Psoas muscle (tissue), 7 donors: ENCODE measurements at regions not wholly inside any gene's neighbourhood (a gene's known extent, or its start where the extent isn't known, plus 50 kb on each side); places are given as distances from the start of the nearest gene placed in this dataset.

ENCODE experiments used
- ATAC-seq, 4 donors: fragments of 200-7000 bp; cut with Tn5 transposase; one replicate each; pipeline ENCODE4 v1.9.1; 2020; ENCODE audit warnings: moderate library complexity in 3 of 4, mild to moderate bottlenecking in 2 of 4
- DNase-seq, 2 donors: peaks; one replicate each; pipeline ENCODE4 v3.0.0-alpha.2; 2020
- H3K27ac ChIP-seq: fragments of 200-600 bp; one replicate; pipeline ENCODE4 v1.8.0; 2022
- H3K27me3 ChIP-seq, 3 donors: fragments of 200-600 bp in 1 of 3; one replicate each; pipeline versions ENCODE4 v1.6.1 to v1.8.0; 2013 to 2022; ENCODE audit warnings: low read length in 2 of 3, mild to moderate bottlenecking in 2 of 3, moderate library complexity in 1 of 3; ENCODE audit not compliant: insufficient read depth in 3 of 3
- H3K36me3 ChIP-seq, 2 donors: fragments of 200-600 bp in 1 of 2; one replicate each; pipeline versions ENCODE4 v1.6.1 to v1.8.0; 2013 to 2022; ENCODE audit warnings: low read depth in 1 of 2, mild to moderate bottlenecking in 1 of 2, moderate library complexity in 1 of 2; ENCODE audit not compliant: insufficient read depth in 1 of 2
- H3K4me1 ChIP-seq: fragments of 200-600 bp; one replicate; pipeline ENCODE4 v1.8.0; 2022
- H3K4me3 ChIP-seq: fragments of 200-600 bp; one replicate; pipeline ENCODE4 v1.8.0; 2022; ENCODE audit warnings: mild to moderate bottlenecking
- H3K9me3 ChIP-seq: fragments of 200-600 bp; one replicate; pipeline ENCODE4 v1.8.0; 2022
- WGBS, 3 donors: extraction: QIAGEN DNeasy Blood & Tissue Kit; methylation state at CpG; one replicate each; pipeline versions ENCODE4 v1.1.6 to v1.1.7; 2013; 5-methylcytosine and 5-hydroxymethylcytosine counted together
- intact Hi-C, 2 donors: fragments of 100-400 bp; cut with DNase I; formaldehyde crosslinking; loops; one replicate each; pipeline versions ENCODE4 v1.11.0 to v1.14.2; 2022
- TF ChIP-seq, protein P1 (sequence below): fragments of 200-600 bp; IDR thresholded peaks from one replicate; pipeline ENCODE4 v1.8.0; 2022; ENCODE audit warnings: antibody characterized with exemption
- donor health status: healthy with polysubstance abuse.
- donor health status: DM: no; HTN: no; CAD: no; lungs with moderate emphysema.
- donor health status: Bipolar disorder and iron deficiency.
- donor health status: healthy.
- donor health status: DM: yes; HTN: yes; CAD: no.
- donor health status: DM: no; HTN: no; CAD: no.
- donor health status: DM: yes; HTN: yes; CAD: no.

DNA sequence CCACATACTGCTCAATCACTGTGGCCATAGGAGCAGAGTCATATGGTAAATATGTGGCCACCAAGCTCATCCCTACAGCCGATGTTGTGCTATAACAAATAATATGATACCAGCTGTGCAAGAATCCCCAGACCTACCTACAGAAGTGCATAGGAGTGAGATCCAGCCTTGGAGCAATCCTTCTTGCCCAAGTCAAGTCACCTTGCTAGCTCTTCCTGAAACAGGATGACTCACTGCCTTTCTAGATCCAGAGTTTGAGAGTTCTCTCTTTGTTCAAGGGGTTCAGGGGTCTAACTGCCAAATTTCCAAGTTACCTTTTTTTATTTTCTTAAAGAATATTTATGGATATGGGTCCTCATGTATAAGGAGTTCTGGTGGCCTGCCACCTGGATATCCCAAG lies 195.7 kb upstream of the MAN1A1 start:
- Histone ChIP-seq H3K27ac (no peak overlapping the region), H3K4me3 (no peak overlapping the region), H3K9me3 (no peaks in the 10 kb centered on the region), H3K36me3 (no peaks in the 10 kb centered on the region), H3K27me3 (no peaks in the 10 kb centered on the region), H3K4me1 (no peaks in the 10 kb centered on the region)
- no peak for ATAC-seq
- WGBS, 3 donors, result 84 to 96% (median 87%) methylated on average over 1 of the region's 1 CpG
- intact Hi-C loops, result no loop called here
- DNase-seq, result no peak
- TF ChIP-seq, protein P1, sequence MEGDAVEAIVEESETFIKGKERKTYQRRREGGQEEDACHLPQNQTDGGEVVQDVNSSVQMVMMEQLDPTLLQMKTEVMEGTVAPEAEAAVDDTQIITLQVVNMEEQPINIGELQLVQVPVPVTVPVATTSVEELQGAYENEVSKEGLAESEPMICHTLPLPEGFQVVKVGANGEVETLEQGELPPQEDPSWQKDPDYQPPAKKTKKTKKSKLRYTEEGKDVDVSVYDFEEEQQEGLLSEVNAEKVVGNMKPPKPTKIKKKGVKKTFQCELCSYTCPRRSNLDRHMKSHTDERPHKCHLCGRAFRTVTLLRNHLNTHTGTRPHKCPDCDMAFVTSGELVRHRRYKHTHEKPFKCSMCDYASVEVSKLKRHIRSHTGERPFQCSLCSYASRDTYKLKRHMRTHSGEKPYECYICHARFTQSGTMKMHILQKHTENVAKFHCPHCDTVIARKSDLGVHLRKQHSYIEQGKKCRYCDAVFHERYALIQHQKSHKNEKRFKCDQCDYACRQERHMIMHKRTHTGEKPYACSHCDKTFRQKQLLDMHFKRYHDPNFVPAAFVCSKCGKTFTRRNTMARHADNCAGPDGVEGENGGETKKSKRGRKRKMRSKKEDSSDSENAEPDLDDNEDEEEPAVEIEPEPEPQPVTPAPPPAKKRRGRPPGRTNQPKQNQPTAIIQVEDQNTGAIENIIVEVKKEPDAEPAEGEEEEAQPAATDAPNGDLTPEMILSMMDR, result no peak

DNA sequence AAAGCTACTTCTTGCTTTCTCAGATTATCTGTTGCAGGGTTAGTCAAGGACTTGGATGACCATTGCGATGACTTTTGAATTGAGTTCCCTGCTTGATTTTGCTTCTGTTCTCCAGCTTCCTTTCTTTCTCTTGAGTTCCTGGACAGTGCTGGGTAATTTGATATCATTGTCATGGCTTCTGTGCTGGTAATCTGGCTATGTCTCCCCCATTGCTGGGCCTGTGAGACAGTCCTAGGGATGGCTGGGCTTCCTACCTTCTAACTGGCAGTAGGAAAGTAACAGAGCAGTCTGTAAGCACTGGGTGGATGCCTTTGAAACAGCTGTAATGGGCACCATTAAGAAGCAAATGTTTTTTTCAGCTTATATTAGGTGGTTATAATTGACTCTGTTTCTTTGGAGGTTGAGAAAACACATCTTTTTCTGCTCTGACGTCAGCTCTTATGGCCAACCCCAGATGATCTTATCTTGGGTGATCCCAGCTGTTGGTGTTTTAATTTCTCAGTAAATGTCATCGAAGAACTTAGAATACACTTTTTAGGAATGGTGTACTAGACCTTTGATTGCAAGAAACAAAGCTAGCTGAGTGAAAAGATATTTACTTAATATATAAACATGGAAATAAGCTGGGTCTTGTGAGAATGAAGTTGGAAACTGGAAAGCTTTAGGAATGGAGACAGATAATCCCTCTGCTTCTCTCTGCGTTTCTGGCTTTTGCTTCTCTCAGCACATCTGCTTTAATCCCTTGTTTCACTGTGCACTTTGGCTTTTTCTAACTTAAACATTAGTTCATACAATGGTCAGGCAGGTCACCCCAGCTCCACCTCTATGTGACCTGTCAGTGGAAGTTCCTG lies 195.0 kb upstream of the MAN1A1 start:
- DNase-seq (no peak), ATAC-seq (no peak)
- Histone ChIP-seq H3K9me3 (no peaks in the 10 kb centered on the region), H3K36me3 (no peaks in the 10 kb centered on the region), H3K4me3 (no peak overlapping the region), H3K27me3 (no peaks in the 10 kb centered on the region), H3K27ac (no peak overlapping the region), H3K4me1 (no peaks in the 10 kb centered on the region)
- intact Hi-C loops, result no loop called here
- TF ChIP-seq, protein P1, result no peak
- WGBS, 3 donors, result 37 to 56% (median 49%) methylated on average over 4 of the region's 4 CpGs

DNA sequence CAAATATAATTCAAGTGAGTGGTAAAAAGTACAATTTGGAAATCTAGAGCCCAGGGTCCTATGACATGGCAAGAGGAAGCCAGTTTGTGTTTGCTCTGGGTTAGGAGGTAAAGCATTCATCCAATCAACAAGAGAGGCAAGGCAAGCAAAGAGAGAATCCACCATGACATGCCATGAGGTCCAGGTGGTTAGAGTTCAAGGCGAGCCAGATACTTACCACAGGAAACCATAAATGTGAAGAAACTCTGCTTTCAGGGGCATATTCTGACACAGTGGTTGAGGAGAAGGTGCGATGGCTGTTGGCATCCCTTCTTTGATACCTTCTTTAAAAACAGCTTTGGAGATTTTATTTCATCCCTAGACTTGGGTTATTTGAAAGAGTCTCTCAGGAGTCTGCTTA lies 193.8 kb upstream of the MAN1A1 start:
- no peak overlapping the region for H3K4me3 ChIP-seq
- no peaks in the 10 kb centered on the region for H3K27me3 ChIP-seq
- no peak overlapping the region for H3K27ac ChIP-seq
- no peaks in the 10 kb centered on the region for H3K9me3 ChIP-seq
- TF ChIP-seq, protein P1, result no peak
- 86 to 92% (median 92%) methylated on average over 2 of the region's 2 CpGs for WGBS, 3 donors
- ATAC-seq, result no peak
- no peaks in the 10 kb centered on the region for H3K36me3 ChIP-seq
- H3K4me1 ChIP-seq, result no peaks in the 10 kb centered on the region
- intact Hi-C loops, result no loop called here
- DNase-seq, result no peak

DNA sequence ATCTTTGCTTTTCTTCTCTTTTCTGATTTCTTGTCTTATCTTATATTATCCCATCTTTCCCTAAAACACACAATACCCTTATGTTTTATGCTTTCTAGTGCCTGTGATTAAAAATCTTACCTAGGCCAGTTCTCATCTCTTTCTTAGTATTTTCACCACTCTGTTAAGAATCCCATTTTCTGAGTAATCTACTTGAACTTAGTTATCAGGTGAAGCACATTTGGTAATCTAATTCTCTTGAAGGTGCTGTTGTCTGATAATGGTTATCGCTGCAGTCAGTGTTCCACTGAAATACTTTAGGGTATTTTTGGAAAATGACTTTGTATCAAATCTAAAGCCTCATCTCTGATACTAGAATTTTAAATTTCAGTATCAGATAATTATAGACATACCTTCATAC lies 192.5 kb upstream of the MAN1A1 start:
- Histone ChIP-seq H3K27me3 (no peaks in the 10 kb centered on the region), H3K9me3 (no peaks in the 10 kb centered on the region), H3K4me3 (no peak overlapping the region), H3K36me3 (no peaks in the 10 kb centered on the region), H3K27ac (no peak overlapping the region), H3K4me1 (no peaks in the 10 kb centered on the region)
- ATAC-seq, result no peak
- intact Hi-C loops, result no loop called here
- TF ChIP-seq, protein P1, result no peak
- 98 to 100% (median 98%) methylated on average over 1 of the region's 1 CpG for WGBS, 3 donors
- no peak for DNase-seq
